ENCODE measurements at regions not wholly inside any gene's neighbourhood (a gene's known extent, or its start where the extent isn't known, plus 50 kb on each side); places are given as distances from the start of the nearest gene placed in this dataset.

- Histone ChIP-seq H3K4me3 (no peak overlapping the region), H3K36me3 (no peaks in the 10 kb centered on the region), H3K27me3 (no peaks in the 10 kb centered on the region), H3K27ac (no peak overlapping the region), H3K9me3 (no peaks in the 10 kb centered on the region), H3K4me1 (no peaks in the 10 kb centered on the region)
- TF ChIP-seq CTCF (IDR thresholded peaks at IDR 0.05) = no peak
- no peak for ATAC-seq
- WGBS, 2 donors = 56 to 68% methylated on average over 7 of the region's 7 CpGs
- DNase-seq = no peak
- intact Hi-C loops (cut with DNase I) = no loop called here
- no peak for FAIRE-seq
Measured at GRCh38 chr5:164119806-164120447, 614.5 kb downstream of the MAT2B start.

GRCh38 chr5:164127527-164127926, 622.1 kb downstream of the MAT2B start:
- FAIRE-seq = no peak

GRCh38 chr5:164132358-164132757, 626.9 kb downstream of the MAT2B start:
- H3K4me1 ChIP-seq = no peaks in the 10 kb centered on the region
- 87 to 100% methylated on average over 2 of the region's 2 CpGs for WGBS, 2 donors
- H3K27ac ChIP-seq = no peak overlapping the region
- H3K27me3 ChIP-seq = no peaks in the 10 kb centered on the region
- FAIRE-seq (no peak), DNase-seq (no peak), ATAC-seq (no peak)
- intact Hi-C loops (cut with DNase I) = no loop called here
- no peak overlapping the region for H3K4me3 ChIP-seq
- TF ChIP-seq CTCF (IDR thresholded peaks at IDR 0.05) = no peak
- H3K36me3 ChIP-seq = no peaks in the 10 kb centered on the region
- no peaks in the 10 kb centered on the region for H3K9me3 ChIP-seq

More at GRCh38 chr5:164127527-164127926, 622.1 kb downstream of the MAT2B start:
- no peak overlapping the region for H3K27ac ChIP-seq
- ATAC-seq (no peak), DNase-seq (no peak)
- no peak overlapping the region for H3K4me3 ChIP-seq
- intact Hi-C loops (cut with DNase I) = no loop called here
- TF ChIP-seq CTCF (IDR thresholded peaks at IDR 0.05) = no peak
- H3K9me3 ChIP-seq = no peaks in the 10 kb centered on the region
- H3K27me3 ChIP-seq = no peaks in the 10 kb centered on the region
- no peaks in the 10 kb centered on the region for H3K36me3 ChIP-seq
- no peaks in the 10 kb centered on the region for H3K4me1 ChIP-seq
- WGBS, 2 donors = 62 to 71% methylated on average over 2 of the region's 2 CpGs

DNA sequence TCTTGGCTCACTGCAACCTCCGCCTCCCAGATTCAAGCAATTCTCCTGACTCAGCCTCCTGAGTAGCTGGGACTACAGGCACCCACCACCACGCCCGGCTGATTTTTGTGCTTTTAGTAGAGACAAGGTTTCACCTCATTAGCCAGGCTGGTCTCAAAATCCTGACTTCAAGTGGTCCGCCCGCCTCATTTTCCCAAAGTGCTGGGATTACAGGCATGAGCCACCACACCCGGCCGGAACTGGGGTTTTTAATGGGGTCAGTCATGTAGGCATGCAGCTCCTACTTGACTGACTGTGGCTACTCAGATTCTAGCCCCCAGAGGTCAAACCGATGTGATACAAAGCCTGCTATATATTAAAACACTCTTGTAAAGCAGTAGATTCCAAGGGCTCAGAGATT, 631.7 kb downstream of the MAT2B start:
- Histone ChIP-seq H3K4me1 (no peaks in the 10 kb centered on the region), H3K27me3 (no peaks in the 10 kb centered on the region), H3K36me3 (no peaks in the 10 kb centered on the region), H3K4me3 (no peak overlapping the region), H3K27ac (no peak overlapping the region), H3K9me3 (no peaks in the 10 kb centered on the region)
- no peak for FAIRE-seq
- no peak for DNase-seq
- 78 to 88% methylated on average over 8 of the region's 8 CpGs for WGBS, 2 donors
- intact Hi-C loops (cut with DNase I) = no loop called here
- TF ChIP-seq CTCF (IDR thresholded peaks at IDR 0.05) = no peak
- ATAC-seq = no peak

DNA sequence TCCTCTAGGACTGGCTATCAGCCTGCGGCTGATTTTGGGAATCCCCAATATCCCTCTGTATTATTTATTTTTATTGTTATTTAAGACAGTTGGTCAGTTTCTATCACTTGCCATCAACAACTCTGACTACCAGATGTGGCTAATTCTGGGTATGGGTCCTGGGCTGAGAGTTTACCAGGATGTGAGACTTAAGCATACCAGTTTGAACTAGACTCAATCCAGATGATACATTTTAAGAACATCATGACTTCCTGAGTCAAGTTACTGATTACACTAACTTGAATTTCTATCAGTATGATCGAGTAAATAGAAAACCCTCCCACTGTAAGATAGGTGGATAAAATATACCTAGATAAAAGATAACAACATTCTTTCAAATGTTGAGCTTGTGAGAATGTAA, 634.0 kb downstream of the MAT2B start:
- no peaks in the 10 kb centered on the region for H3K27me3 ChIP-seq
- TF ChIP-seq CTCF (IDR thresholded peaks at IDR 0.05) = no peak
- ATAC-seq (no peak), FAIRE-seq (no peak), DNase-seq (no peak)
- no peak overlapping the region for H3K27ac ChIP-seq
- no peaks in the 10 kb centered on the region for H3K9me3 ChIP-seq
- H3K4me1 ChIP-seq = no peaks in the 10 kb centered on the region
- 53 to 62% methylated on average over 2 of the region's 2 CpGs for WGBS, 2 donors
- no peaks in the 10 kb centered on the region for H3K36me3 ChIP-seq
- H3K4me3 ChIP-seq = no peak overlapping the region
- intact Hi-C loops (cut with DNase I) = no loop called here

Measured in pancreas (tissue), 10 donors.